ENCODE measurements at regions not wholly inside any gene's neighbourhood (a gene's known extent, or its start where the extent isn't known, plus 50 kb on each side); places are given as distances from the start of the nearest gene placed in this dataset.

- no peak for TF ChIP-seq CTCF (IDR thresholded peaks at IDR 0.05; ENCODE audit: low read depth, low read length)
- no peak for TF ChIP-seq EZH2phosphoT487 (IDR thresholded peaks at IDR 0.05; ENCODE audit: low read depth)
Measured at GRCh38 chr2:23096906-23097602, 287.9 kb upstream of the KLHL29 start.
